ENCODE measurements at regions not wholly inside any gene's neighbourhood (a gene's known extent, or its start where the extent isn't known, plus 50 kb on each side); places are given as distances from the start of the nearest gene placed in this dataset.

DNA sequence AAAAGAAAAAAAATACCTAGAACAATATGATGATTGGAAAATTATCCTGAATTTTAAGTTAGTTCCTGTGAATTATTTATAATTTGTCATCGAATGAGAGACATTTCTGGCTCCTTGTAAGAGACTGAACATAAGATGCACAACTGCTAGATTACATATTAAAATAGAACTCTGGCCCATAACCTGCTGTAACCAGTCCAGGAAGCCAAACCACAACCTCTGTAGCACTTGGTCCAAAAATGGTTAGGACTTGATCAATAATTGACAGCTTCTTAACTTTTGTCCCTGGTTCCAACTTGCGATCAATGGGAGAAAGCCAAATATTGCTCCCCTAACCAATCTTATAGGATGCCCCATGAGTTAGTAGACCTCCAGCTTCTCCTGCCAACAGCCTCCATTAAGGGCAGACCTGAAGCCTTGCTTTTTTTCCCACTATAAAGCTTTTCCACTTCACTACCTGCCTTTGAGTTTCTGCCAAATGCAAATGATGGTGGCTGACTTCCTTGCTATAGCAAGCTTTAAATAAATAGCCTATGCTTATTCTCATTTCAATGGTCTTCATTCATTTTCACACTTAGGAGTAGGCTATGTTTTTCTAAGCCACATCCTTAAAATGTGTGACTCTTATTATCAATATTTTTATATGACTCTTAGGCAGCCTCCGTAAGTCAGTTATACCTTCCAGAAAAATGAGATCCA is 224.0 kb upstream of the ARHGEF26 start:
- TF ChIP-seq CTCF (IDR thresholded peaks at IDR 0.05; ENCODE audit: borderline replicate concordance, extremely low read depth, low read length, poor library complexity, severe bottlenecking) (no peak), EZH2 (IDR thresholded peaks at IDR 0.05; ENCODE audit: borderline replicate concordance, low read depth, low read length, severe bottlenecking) (no peak)
